ENCODE measurements at regions not wholly inside any gene's neighbourhood (a gene's known extent, or its start where the extent isn't known, plus 50 kb on each side); places are given as distances from the start of the nearest gene placed in this dataset.

GRCh38 chr15:35229085-35229484 lies 144.0 kb upstream of the NANOGP8 start:
- H3K36me3 ChIP-seq (ENCODE audit: low read depth): no peaks in the 10 kb centered on the region
- no peaks in the 10 kb centered on the region for H3K9me3 ChIP-seq (ENCODE audit: severe bottlenecking)
- H3K27ac ChIP-seq (ENCODE audit: poor library complexity, severe bottlenecking): no peak overlapping the region
- no peaks in the 10 kb centered on the region for H3K27me3 ChIP-seq (ENCODE audit: insufficient read depth, poor library complexity, severe bottlenecking)
- DNase-seq (ENCODE audit: low spot score) (no peak), ATAC-seq (ENCODE audit: low read depth) (no peak)
- H3K4me1 ChIP-seq (ENCODE audit: insufficient read depth, poor library complexity, severe bottlenecking): no peaks in the 10 kb centered on the region
- H3K4me3 ChIP-seq (ENCODE audit: severe bottlenecking): no peak overlapping the region
- TF ChIP-seq, protein P1, sequence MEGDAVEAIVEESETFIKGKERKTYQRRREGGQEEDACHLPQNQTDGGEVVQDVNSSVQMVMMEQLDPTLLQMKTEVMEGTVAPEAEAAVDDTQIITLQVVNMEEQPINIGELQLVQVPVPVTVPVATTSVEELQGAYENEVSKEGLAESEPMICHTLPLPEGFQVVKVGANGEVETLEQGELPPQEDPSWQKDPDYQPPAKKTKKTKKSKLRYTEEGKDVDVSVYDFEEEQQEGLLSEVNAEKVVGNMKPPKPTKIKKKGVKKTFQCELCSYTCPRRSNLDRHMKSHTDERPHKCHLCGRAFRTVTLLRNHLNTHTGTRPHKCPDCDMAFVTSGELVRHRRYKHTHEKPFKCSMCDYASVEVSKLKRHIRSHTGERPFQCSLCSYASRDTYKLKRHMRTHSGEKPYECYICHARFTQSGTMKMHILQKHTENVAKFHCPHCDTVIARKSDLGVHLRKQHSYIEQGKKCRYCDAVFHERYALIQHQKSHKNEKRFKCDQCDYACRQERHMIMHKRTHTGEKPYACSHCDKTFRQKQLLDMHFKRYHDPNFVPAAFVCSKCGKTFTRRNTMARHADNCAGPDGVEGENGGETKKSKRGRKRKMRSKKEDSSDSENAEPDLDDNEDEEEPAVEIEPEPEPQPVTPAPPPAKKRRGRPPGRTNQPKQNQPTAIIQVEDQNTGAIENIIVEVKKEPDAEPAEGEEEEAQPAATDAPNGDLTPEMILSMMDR (IDR thresholded peaks at IDR 0.05; ENCODE audit: poor library complexity, severe bottlenecking): no peak

GRCh38 chr15:35218215-35218614 lies 133.1 kb upstream of the NANOGP8 start:
- Histone ChIP-seq H3K27me3 (ENCODE audit: insufficient read depth, poor library complexity, severe bottlenecking) (no peaks in the 10 kb centered on the region), H3K27ac (ENCODE audit: poor library complexity, severe bottlenecking) (no peak overlapping the region), H3K4me3 (ENCODE audit: severe bottlenecking) (no peak overlapping the region), H3K36me3 (ENCODE audit: low read depth) (no peaks in the 10 kb centered on the region), H3K4me1 (ENCODE audit: insufficient read depth, poor library complexity, severe bottlenecking) (no peaks in the 10 kb centered on the region), H3K9me3 (ENCODE audit: severe bottlenecking) (no peaks in the 10 kb centered on the region)
- TF ChIP-seq, protein P1 (IDR thresholded peaks at IDR 0.05; ENCODE audit: poor library complexity, severe bottlenecking): no peak
- ATAC-seq (ENCODE audit: low read depth) (no peak), DNase-seq (ENCODE audit: low spot score) (no peak)

GRCh38 chr15:35215093-35215492 lies 130.0 kb upstream of the NANOGP8 start:
- Histone ChIP-seq H3K4me3 (ENCODE audit: severe bottlenecking) (no peak overlapping the region), H3K4me1 (ENCODE audit: insufficient read depth, poor library complexity, severe bottlenecking) (no peaks in the 10 kb centered on the region), H3K36me3 (ENCODE audit: low read depth) (no peaks in the 10 kb centered on the region), H3K27me3 (ENCODE audit: insufficient read depth, poor library complexity, severe bottlenecking) (no peaks in the 10 kb centered on the region), H3K9me3 (ENCODE audit: severe bottlenecking) (no peaks in the 10 kb centered on the region), H3K27ac (ENCODE audit: poor library complexity, severe bottlenecking) (no peak overlapping the region)
- no peak for DNase-seq (ENCODE audit: low spot score)
- TF ChIP-seq, protein P1 (IDR thresholded peaks at IDR 0.05; ENCODE audit: poor library complexity, severe bottlenecking): no peak
- no peak; the same call in 2 of the 3 replicates for ATAC-seq (ENCODE audit: low read depth)

- Histone ChIP-seq H3K4me3 (ENCODE audit: severe bottlenecking) (no peak overlapping the region), H3K36me3 (ENCODE audit: low read depth) (no peaks in the 10 kb centered on the region), H3K27me3 (ENCODE audit: insufficient read depth, poor library complexity, severe bottlenecking) (no peaks in the 10 kb centered on the region), H3K4me1 (ENCODE audit: insufficient read depth, poor library complexity, severe bottlenecking) (no peaks in the 10 kb centered on the region), H3K9me3 (ENCODE audit: severe bottlenecking) (no peaks in the 10 kb centered on the region), H3K27ac (ENCODE audit: poor library complexity, severe bottlenecking) (no peak overlapping the region)
- TF ChIP-seq, protein P1 (IDR thresholded peaks at IDR 0.05; ENCODE audit: poor library complexity, severe bottlenecking): no peak
- no peak for ATAC-seq (ENCODE audit: low read depth)
- DNase-seq (ENCODE audit: low spot score): no peak
These were observed 126.3 kb upstream of the NANOGP8 start for GRCh38 chr15:35211240-35211902.

DNA sequence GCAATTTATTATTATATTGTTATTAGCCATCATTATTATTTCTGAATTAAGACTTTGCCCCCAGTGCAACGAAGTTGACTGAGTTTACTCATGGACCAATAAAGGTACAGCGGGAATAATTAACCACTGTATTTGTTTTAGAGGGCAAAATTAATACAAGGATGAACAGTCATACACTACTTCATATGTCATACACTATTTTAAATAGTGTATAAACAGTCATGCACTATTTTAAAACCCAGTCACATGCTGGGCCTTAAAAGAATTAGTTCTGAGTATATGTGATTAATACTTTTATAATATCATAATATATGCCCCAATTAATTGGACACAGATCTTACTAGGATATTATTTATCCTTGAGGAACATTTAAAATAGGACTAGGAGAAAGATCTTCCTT lies 125.3 kb upstream of the NANOGP8 start:
- DNase-seq (ENCODE audit: low spot score): no peak
- no peaks in the 10 kb centered on the region for H3K9me3 ChIP-seq (ENCODE audit: severe bottlenecking)
- TF ChIP-seq, protein P1 (IDR thresholded peaks at IDR 0.05; ENCODE audit: poor library complexity, severe bottlenecking): no peak

More for the DNA sequence above, 125.3 kb upstream of the NANOGP8 start:
- Histone ChIP-seq H3K36me3 (ENCODE audit: low read depth) (no peaks in the 10 kb centered on the region), H3K4me1 (ENCODE audit: insufficient read depth, poor library complexity, severe bottlenecking) (no peaks in the 10 kb centered on the region), H3K27ac (ENCODE audit: poor library complexity, severe bottlenecking) (no peak overlapping the region), H3K27me3 (ENCODE audit: insufficient read depth, poor library complexity, severe bottlenecking) (no peaks in the 10 kb centered on the region), H3K4me3 (ENCODE audit: severe bottlenecking) (no peak overlapping the region)
- no peak for ATAC-seq (ENCODE audit: low read depth)
